Lower leg skin (tissue), 3 donors: ENCODE measurements at regions not wholly inside any gene's neighbourhood (a gene's known extent, or its start where the extent isn't known, plus 50 kb on each side); places are given as distances from the start of the nearest gene placed in this dataset.

ENCODE experiments used
- POLR2A ChIP-seq, 2 donors: fragments of 450-650 bp; IDR thresholded peaks; one replicate each; pipeline ENCODE4 v1.6.1; 2016 to 2017; ENCODE audit warnings: antibody characterized with exemption in 2 of 2, mild to moderate bottlenecking in 1 of 2, moderate library complexity in 1 of 2
- TF ChIP-seq, protein P1 (sequence below), 3 donors: fragments of 450-650 bp; IDR thresholded peaks; one replicate each; pipeline ENCODE4 v1.5.1; 2016; ENCODE audit warnings: antibody characterized with exemption in 3 of 3, mild to moderate bottlenecking in 3 of 3, moderate library complexity in 2 of 3

DNA sequence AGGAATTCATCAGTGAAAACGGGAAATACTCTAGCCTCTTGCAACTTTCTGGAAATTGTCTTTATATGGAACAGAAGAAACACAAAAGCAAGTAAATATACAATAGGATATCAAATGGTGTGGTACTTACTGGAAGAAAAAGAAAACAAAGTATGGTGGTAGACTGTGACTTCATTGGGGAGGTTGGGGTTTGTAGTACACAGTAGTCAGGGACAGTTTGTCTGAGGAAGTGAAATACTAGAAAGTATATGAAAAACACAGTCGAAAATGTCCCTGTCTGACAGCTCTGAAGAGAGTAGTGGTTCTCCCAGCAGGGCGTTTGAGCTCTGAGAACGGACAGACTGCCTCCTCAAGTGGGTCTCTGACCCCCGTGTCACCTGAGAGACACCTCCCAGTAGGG is 390.0 kb upstream of the NWD2 start:
- TF ChIP-seq, protein P1, sequence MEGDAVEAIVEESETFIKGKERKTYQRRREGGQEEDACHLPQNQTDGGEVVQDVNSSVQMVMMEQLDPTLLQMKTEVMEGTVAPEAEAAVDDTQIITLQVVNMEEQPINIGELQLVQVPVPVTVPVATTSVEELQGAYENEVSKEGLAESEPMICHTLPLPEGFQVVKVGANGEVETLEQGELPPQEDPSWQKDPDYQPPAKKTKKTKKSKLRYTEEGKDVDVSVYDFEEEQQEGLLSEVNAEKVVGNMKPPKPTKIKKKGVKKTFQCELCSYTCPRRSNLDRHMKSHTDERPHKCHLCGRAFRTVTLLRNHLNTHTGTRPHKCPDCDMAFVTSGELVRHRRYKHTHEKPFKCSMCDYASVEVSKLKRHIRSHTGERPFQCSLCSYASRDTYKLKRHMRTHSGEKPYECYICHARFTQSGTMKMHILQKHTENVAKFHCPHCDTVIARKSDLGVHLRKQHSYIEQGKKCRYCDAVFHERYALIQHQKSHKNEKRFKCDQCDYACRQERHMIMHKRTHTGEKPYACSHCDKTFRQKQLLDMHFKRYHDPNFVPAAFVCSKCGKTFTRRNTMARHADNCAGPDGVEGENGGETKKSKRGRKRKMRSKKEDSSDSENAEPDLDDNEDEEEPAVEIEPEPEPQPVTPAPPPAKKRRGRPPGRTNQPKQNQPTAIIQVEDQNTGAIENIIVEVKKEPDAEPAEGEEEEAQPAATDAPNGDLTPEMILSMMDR (IDR thresholded peaks at IDR 0.05) = no peak
- no peak for TF ChIP-seq POLR2A (IDR thresholded peaks at IDR 0.05)
